Colonic mucosa (tissue), 4 donors: ENCODE measurements at regions not wholly inside any gene's neighbourhood (a gene's known extent, or its start where the extent isn't known, plus 50 kb on each side); places are given as distances from the start of the nearest gene placed in this dataset.

Source experiments
- DNase-seq: peaks from one replicate; pipeline ENCODE4 v3.0.0-alpha.2; 2020
- H3K27ac ChIP-seq: fragments of 200-600 bp; one replicate; pipeline ENCODE4 v1.8.0; 2021
- H3K27me3 ChIP-seq: fragments of 200-600 bp; one replicate; pipeline ENCODE4 v1.8.0; 2021
- H3K36me3 ChIP-seq: fragments of 200-600 bp; one replicate; pipeline ENCODE4 v1.8.0; 2021
- H3K4me1 ChIP-seq: fragments of 200-600 bp; one replicate; pipeline ENCODE4 v1.8.0; 2021; ENCODE audit warnings: mild to moderate bottlenecking
- H3K4me3 ChIP-seq: fragments of 200-600 bp; one replicate; pipeline ENCODE4 v1.8.0; 2021
- H3K9ac ChIP-seq, 2 donors: one replicate each; pipeline ENCODE4 v1.7.0; 2013; ENCODE audit warnings: control low read depth in 2 of 2, low read depth in 2 of 2, low read length in 2 of 2
- H3K9me3 ChIP-seq: fragments of 200-600 bp; one replicate; pipeline ENCODE4 v1.8.0; 2021
- CTCF ChIP-seq: fragments of 200-600 bp; IDR thresholded peaks from one replicate; pipeline ENCODE4 v1.8.0; 2022; ENCODE audit warnings: antibody characterized with exemption, mild to moderate bottlenecking
- intact Hi-C: fragments of 100-400 bp; cut with DNase I; formaldehyde crosslinking; loops from one replicate; pipeline ENCODE4 v1.14.1; 2022
- donor health status: healthy.
- donor health status: DM: no; HTN: no; CAD: no.
- donor health status: DM: no; HTN: no; CAD: no.

GRCh38 chr6:22108199-22108598, 188.6 kb downstream of the PRL start:
- Histone ChIP-seq H3K27ac (no peak overlapping the region), H3K27me3 (no peaks in the 10 kb centered on the region), H3K4me3 (no peak overlapping the region), H3K4me1 (no peaks in the 10 kb centered on the region), H3K9me3 (no peaks in the 10 kb centered on the region), H3K36me3 (no peaks in the 10 kb centered on the region), H3K9ac (no peak overlapping the region)
- intact Hi-C loops: no loop called here
- TF ChIP-seq CTCF: no peak
- no peak for DNase-seq

- H3K9ac ChIP-seq: no peak overlapping the region
- H3K9me3 ChIP-seq: no peaks in the 10 kb centered on the region
- no peak for DNase-seq
- H3K4me1 ChIP-seq: no peaks in the 10 kb centered on the region
- no peak overlapping the region for H3K4me3 ChIP-seq
- H3K36me3 ChIP-seq: no peaks in the 10 kb centered on the region
- no peak overlapping the region for H3K27ac ChIP-seq
- no peaks in the 10 kb centered on the region for H3K27me3 ChIP-seq
- no peak for TF ChIP-seq CTCF
- intact Hi-C loops: no loop called here
Observed at GRCh38 chr6:22110061-22110460, 186.8 kb downstream of the PRL start.

- Histone ChIP-seq H3K4me1 (no peaks in the 10 kb centered on the region), H3K9me3 (no peaks in the 10 kb centered on the region), H3K27me3 (no peaks in the 10 kb centered on the region), H3K4me3 (no peak overlapping the region), H3K27ac (no peak overlapping the region), H3K36me3 (no peaks in the 10 kb centered on the region), H3K9ac (no peak overlapping the region)
- TF ChIP-seq CTCF: no peak
- DNase-seq: no peak
- intact Hi-C loops: no loop called here
Observed at GRCh38 chr6:22112461-22112860, 184.4 kb downstream of the PRL start.

DNA sequence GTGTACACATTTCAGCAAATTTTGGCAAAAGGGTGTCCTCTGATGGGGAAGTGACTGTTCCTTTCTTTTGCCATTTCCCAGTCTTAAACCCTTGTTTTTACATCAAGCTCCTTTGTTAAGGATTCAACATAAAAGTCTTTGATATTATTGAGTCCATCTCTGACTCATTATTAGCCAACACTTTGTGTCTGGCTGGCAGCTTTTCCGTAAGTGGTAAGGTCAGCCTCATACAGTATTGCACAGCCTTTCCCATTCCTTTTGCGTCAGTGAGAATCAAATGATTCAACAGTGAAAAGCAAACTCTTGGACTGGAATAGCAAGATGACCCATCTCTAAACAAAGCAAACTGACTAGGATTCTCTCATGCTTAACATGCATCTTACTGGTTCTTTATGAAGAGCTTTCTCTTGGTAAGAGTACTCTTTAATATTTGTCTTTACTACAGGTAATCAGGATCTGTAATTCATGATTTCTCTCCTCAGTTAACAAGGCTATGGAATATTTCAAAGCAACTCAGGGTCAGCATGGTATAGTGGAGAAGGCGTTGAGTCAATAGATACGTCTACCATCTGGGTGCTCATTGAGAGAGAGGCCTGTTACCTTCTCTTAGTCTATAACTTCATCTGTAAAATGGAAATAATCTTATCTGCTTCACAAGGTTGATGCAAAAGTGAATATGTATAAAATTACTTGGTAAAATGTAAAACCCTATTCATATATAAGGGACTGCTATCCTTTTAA, 183.6 kb downstream of the PRL start:
- TF ChIP-seq CTCF: no peak
- Histone ChIP-seq H3K9me3 (no peaks in the 10 kb centered on the region), H3K36me3 (no peaks in the 10 kb centered on the region), H3K9ac (no peak overlapping the region), H3K4me3 (no peak overlapping the region), H3K27ac (no peak overlapping the region), H3K4me1 (no peaks in the 10 kb centered on the region), H3K27me3 (no peaks in the 10 kb centered on the region)
- no peak for DNase-seq
- intact Hi-C loops: no loop called here

- Histone ChIP-seq H3K9ac (no peak overlapping the region), H3K36me3 (no peaks in the 10 kb centered on the region), H3K27me3 (no peaks in the 10 kb centered on the region), H3K27ac (no peak overlapping the region), H3K4me3 (no peak overlapping the region), H3K4me1 (no peaks in the 10 kb centered on the region), H3K9me3 (no peaks in the 10 kb centered on the region)
- intact Hi-C loops: no loop called here
- DNase-seq: no peak
- no peak for TF ChIP-seq CTCF
Observed at GRCh38 chr6:22115559-22115958, 181.3 kb downstream of the PRL start.
